Nucleus accumbens (tissue), 56 donors: ENCODE measurements at regions not wholly inside any gene's neighbourhood (a gene's known extent, or its start where the extent isn't known, plus 50 kb on each side); places are given as distances from the start of the nearest gene placed in this dataset.

Experiments used
- DNase-seq, 56 donors: peaks; one replicate each; lab custom pipeline; 2025; lab: John Stamatoyannopoulos, UW

- DNase-seq = no peak
Measured at GRCh38 chr20:50242548-50242862, 51.9 kb downstream of the CEBPB start.

- DNase-seq = peak; percentile 8 to 90 (median 68)
Measured at GRCh38 chr20:50242863-50243609, 52.4 kb downstream of the CEBPB start.

GRCh38 chr20:50243610-50244351 lies 53.2 kb downstream of the CEBPB start:
- DNase-seq = no peak

DNA sequence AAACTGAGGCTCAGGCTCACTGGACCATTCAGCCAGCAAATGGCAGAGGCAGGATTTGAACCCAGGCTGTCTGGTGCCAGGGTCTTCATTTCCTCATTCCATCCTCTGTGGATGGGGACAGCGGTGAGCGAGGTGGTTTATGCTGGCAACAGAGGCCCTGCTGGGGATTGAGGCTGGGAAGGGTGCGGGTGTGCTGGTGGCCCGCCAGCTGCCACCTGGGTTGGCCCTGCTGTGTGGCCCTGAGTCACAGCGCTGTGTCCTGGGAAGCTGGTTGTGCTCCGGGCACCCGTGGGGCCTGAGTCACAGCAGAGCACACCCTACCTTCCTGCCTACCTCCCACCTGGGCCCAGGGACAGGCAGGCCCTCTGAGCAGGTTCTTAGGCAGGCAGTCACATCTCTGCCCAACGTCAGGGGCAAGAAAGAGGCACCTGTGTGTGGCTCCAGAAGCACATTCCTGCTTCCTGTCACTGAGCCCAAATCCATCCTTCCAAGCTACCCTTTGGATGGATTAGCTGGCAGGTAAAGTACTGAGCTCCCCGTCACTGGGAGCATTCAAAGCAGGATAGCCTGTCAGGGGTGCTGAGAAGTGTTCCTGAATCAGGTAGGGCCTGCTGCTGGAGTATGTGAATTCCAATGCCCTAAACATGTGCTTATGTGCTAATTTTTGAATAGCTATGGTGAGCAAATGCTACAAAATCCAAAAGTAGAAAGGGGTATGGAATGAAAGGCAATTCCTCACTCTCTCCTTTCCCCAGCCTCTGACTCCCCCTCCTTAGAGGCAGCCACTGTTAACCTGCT lies 53.9 kb downstream of the CEBPB start:
- DNase-seq = no peak

- no peak for DNase-seq
Measured at GRCh38 chr20:50245498-50246366, 55.1 kb downstream of the CEBPB start.

DNA sequence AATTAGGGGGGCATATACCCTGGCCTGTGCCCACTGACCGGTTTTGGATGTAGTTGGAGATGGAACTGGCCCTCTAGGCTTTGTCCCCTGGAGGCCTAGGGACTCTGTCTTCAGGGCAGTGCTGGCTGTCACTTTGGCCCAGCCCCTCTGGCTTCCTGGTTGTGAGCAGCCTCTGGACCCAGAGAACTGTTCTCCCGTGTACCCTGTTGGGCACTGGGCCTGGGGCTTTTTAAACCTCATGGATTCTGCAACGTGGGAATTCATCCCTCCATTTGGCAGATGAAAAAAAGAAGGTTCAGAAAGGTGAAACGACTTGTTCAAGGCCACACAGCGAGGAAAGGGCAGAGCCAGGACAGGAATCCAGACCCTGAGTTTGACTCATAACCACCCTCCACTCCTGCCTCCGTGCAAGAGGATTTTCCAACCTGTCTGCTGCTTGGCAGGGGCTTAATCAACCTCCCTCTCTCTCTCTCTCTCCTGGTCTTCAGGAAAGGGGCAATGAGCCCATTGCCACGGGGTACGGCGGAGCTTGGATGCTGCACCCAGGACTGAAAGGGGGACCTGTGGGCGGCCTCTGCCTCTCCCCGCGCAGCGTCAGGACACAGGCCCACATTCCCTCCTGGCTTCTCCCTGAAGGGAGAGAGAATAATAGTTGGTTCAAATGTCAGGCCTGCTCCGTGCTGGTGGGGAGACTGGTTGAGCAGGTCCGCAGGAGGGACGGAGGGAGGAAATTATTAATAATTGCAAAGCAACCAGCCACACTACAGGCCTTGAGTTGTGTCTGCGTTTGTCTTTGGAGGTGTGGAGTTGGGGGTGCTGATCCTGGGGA lies 56.0 kb downstream of the CEBPB start:
- peak in 2 of 56 donors; percentile 11 to 16 for DNase-seq

DNA sequence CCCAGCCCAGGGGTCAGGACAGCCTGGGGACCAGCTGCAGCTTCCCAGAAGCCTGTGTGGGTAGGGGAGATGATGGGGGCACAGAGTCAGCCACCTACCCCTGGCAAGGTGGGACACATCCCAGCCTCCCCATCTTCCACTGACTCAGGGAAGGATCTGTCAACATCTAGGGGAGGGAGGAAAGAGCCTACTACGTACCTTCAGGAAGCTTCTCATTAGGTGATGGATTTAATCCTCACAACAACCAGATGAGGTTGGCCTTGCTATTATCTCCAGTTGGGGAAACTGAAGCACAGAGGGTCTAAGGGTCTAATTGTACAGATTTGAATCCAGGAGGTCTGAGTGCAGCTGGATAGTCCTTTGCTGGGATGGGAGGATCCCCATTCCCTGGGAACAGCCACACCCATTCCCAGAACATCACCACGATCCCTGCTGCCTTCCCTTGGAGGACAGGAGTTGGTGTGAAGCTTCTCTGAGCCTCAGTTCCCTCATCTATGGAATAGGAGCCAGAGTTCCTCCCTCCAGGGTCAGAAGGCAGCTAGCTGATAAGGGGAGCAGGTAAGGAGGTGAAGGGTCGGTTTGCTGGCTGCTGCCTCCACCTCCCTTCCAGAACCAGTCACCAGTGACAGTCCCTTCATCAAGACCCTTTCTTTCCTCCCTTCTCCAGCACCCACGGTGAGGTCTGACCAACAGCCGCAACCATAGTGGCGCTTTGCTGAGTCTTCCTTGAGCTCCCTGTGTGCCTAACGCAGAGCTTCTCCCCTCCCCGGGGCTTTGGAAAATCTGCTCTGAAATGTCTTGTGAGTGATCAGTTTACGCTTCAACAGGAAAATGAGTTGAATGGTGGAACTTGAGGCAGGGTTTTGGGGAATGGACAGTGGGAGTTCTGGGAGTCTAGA lies 56.8 kb downstream of the CEBPB start:
- DNase-seq = no peak

DNA sequence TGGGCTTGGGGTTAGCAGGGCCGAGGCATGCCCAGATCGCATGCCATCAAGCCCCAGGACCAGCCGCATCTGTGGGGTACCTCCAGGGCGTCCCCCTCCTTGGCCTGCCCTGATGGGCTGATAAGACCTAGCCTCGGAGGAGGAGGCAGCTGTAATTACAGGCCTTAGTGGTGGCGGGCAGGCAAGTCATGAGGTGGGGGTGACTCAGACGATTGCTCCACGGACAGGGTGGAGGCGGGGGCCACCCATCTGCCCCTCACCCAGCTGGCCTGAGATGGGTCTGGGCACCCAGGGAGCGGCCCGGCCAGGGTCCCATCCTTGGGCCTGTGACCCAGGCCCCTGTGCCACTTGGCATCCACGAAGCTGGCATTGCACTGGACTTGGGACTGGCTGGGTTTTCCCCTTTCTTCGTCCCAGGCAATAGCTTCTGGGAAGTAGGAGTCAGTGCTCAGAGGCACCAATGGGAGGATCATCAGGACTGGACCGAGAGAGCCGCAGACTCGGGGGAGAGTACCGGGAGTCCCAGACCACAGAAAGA lies 57.5 kb downstream of the CEBPB start:
- DNase-seq = no peak

DNA sequence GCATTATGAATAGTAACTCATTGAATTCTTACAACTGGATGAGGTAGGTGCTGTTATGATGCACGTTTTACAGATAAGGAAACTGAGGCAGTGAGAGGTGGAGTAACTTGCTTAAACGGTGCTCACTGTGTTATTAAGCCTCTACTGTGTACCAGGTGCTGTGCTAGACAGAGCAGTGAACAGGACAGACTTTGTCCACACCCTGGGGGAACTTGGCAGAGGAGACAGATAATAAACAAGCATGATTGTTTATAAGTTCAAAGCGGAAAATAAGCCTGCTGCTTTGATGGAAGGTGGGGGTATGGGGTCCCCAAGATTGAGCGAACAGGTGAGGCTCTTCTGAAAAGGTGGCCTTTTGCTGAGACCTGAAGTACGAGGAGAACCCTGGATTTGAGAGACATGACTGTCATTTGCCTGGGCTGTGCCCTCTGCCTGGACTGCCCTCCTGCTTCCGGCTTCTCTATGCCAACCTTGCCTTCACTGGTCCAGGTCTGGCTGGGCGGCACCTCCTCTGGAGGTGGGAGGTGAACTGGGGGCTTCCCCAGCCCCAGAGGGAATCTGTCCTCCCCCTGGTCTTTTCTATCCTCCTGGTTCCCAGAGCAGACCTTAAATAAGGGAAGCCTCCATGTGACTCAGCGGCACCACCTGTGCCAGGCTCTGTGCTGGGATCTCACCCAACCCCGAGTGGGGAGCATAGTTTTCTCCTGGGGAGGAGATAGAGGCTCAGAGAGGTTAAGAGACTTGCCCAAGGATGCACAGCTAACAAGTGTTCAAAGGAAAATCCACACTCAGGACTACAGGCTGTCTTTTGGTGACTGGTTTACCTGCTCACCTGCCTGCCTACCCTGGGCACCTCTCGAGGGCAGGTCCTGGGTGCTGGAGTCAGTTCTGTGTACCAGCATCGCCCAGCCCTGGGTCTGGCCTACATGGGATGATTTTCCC lies 59.1 kb downstream of the CEBPB start:
- no peak for DNase-seq

DNA sequence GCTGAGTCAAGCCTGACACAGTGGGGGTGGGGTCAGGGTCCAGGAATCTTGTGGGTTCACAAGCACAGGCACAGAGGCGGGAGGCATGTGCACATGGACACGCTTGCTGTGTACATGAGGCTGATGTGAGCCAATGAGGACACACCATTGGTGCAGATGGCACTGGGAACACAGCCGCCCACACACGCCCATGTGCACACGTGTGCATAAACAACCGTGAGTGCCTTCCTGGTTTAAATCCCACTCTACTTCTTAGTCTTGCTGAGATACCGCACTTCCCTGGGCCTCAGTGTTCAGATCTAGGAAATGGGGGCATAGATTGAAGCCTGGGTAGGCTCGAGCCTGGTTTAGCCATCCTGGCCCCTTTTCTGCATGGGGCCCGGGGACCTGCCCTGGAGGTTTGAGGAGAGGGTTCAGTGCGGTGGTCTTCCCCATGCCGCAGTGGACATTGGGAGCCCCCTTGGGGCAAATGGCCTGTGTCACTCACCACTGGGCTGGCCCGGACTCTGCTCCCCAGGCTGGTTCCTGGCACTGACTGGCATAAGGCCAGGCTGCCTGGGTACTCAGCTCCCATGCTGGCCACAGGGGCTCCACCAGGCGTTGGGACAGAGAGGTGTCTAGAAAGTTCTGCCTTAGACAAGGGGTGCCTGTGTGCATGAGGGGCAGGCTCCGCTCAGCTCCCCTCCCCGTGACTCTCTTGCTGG lies 60.2 kb downstream of the CEBPB start:
- no peak for DNase-seq

DNA sequence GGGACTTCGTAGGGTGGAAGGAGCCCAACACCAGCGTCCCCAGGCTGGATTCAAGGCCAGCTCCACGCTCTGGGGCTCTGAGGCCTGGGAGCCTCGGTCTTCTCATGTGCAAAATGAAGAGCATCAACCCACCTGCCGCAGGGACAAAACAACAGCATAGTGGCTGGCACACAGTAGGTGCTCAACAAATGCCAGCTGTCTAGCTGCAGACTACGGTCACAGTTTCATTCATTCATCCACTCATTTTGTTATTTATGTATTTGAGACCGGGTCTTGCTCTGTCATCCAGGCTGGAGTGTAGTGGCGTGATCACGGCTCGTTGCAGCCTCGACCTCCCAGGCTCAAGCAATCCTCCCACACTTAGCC lies 60.7 kb downstream of the CEBPB start:
- DNase-seq = no peak

GRCh38 chr20:50251992-50252511 lies 61.4 kb downstream of the CEBPB start:
- DNase-seq = no peak

DNA sequence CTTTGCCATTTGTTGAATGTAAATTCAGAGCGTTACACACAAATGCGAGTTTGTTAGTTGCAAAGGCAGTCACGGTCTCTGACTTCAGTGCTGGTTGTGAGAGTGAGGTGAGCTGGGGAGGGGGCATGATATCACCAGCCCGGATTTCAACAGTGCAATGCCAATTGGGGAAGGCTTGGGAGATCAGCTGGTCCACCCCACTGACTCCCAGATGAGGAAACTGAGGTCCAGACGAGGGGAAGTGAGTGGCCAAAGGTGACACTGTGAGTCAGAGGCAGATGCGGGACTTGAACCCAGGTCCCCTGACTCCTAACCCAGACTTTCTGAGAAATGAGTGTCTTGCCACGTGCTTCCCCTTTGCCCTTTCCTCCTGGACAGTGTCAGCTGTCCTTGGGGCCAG lies 62.1 kb downstream of the CEBPB start:
- no peak for DNase-seq

DNA sequence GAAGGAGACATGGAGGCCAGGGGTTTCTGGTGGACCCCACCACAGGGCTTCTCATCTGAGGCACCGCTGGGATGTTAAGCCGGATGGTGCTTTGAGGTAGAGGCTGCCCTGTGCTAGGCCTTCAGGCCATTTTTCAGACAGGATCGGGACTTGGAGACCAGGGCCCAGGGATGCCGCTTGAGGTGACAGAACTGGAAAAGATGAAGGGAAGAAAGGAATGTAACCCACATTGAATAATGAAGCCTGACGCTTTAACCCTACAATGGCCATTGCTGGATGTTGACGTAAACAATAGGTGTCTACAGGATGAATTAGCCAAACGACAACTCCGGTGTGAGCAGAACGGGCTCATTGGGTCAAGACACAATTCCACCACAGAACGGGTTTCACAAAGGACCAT lies 62.5 kb downstream of the CEBPB start:
- no peak for DNase-seq

DNA sequence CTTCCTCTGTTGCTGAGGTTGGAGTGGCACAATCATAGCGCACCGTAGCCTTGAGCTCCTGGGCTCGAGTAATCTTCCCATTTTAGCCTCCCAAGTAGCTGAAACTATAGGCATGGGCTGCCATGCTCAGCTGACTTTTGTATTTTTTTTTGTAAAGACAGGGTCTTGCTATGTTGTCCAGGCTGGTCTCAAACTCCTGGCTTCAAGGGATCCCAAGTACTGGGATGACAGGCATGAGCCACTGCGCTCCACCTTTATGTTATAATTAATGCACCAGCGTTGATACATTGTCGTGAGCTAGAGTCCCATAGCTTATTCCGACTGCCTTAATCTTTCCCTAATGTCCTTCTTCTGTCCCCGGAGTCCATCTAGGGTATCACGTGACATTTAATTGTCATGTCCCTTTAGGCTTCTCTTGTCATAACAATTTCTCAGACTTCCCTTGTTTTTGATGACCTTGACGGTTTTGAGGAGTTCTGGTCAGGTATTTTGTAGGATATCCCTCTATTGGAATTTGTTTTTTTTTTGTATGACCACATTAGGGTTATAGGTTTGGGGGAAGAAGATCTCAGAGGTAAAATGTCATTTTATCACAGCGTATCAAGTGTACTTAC lies 63.9 kb downstream of the CEBPB start:
- no peak for DNase-seq

- DNase-seq = no peak
Measured at GRCh38 chr20:50256577-50256976, 65.9 kb downstream of the CEBPB start.
